PFSK-1 (cell line): ENCODE measurements at regions not wholly inside any gene's neighbourhood (a gene's known extent, or its start where the extent isn't known, plus 50 kb on each side); places are given as distances from the start of the nearest gene placed in this dataset.

Experiments used
- FOXP2 ChIP-seq: optimal IDR thresholded peaks from 2 replicates; pipeline ENCODE3; 2011; ENCODE audit warnings: borderline replicate concordance, control low read depth, inconsistent platforms; ENCODE audit not compliant: insufficient read depth; ENCODE audit errors: extremely low read length, extremely low read depth
- POLR2AphosphoS5 ChIP-seq: IDR thresholded peaks from 2 replicates; pipeline ENCODE4 v1.6.1; 2012; ENCODE audit warnings: low read depth, mild to moderate bottlenecking, control low read depth, low read length, moderate library complexity
- SIN3A ChIP-seq: IDR thresholded peaks from 2 replicates; pipeline ENCODE4 v1.6.1; 2012; ENCODE audit warnings: mild to moderate bottlenecking, low read length, moderate library complexity, borderline replicate concordance; ENCODE audit not compliant: insufficient read depth
- TAF1 ChIP-seq: IDR thresholded peaks from 2 replicates; pipeline ENCODE4 v1.6.1; 2012; ENCODE audit warnings: low read length, control low read depth, borderline replicate concordance; ENCODE audit not compliant: insufficient read depth

DNA sequence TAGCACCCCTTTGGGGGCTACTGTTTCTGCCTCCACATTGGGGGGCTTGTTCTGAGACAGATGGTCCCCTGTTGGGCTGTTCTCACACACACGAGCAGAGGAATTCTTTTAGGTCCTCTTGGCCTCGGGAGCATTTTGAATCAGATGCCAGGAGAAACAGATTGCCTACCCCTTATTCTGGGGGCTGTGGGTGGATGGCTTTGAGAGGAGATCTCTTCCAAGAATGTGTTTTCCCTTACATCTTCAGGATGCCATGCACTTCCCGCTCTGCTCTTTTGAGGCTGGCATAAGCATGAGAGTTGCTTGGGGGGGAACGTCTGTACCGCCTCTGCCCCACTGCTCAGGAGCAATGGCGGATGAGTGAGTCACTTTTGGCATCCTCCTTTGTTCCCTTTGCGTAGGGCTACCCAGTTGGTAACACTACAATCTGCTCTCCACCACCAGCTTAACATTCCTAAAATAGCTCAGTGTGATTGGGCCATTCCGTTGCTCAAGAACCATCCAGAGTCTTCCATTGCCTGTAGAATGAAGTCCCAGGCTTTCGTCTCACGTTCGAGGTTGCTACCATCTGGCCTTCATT is 154.4 kb downstream of the RPLP1 start:
- TF ChIP-seq SIN3A: no peak
- TF ChIP-seq FOXP2: no peak
- no peak for TF ChIP-seq POLR2AphosphoS5
- TF ChIP-seq TAF1: no peak
